GM21576 (cell line): ENCODE measurements at regions not wholly inside any gene's neighbourhood (a gene's known extent, or its start where the extent isn't known, plus 50 kb on each side); places are given as distances from the start of the nearest gene placed in this dataset.

Experiments
- ATAC-seq: cut with Tn5 transposase; IDR thresholded peaks from one replicate; pipeline ENCODE4 v1.9.1; 2021; ENCODE audit warnings: mild to moderate bottlenecking, moderate library complexity; ENCODE audit not compliant: unreplicated experiment

DNA sequence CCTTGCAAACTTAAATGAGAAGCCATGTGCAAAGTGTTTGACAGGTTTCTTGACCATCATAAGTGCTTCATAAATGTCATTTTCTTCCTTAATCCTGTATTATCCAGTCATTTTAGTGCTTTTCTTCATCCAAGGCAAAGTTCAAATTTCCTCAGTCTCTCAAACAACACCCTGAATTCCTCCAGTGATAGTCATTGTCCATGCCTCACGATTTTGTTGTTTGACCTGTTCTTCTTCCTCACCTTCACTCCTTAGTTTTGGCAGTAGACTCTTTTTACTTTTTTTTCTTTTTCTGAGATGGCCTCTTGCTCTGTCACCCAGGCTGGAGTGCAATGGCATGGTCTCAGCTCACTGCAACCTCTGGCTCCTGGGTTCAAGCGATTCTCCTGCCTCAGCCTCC, 1257.3 kb downstream of the FAM181B start:
- no peak for ATAC-seq

- no peak for ATAC-seq
Observed at GRCh38 chr11:81472646-81473045, 1261.0 kb downstream of the FAM181B start.

DNA sequence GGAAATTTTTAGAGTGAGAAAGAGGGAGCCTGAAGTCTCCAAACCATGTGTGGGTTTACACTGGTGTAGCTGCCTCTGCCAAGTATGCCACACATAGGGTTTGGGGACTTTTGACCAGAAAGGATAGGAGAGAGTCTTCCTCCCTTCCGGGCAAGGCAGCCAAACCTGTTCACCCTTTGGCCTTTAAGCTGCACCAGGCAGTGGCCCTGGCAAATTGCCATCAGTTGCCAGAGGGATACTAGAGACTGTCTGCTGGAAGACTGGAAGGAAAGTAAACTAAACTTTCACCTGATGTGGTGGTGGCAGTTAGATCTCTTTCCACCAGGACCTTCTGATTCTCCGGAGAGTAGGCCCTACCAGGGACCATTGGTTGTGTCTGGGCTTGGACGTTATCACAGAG, 1263.2 kb downstream of the FAM181B start:
- no peak for ATAC-seq

GRCh38 chr11:81459766-81460306, 1273.8 kb downstream of the FAM181B start:
- ATAC-seq, result no peak

- no peak for ATAC-seq
Observed at GRCh38 chr11:81449588-81450156, 1284.0 kb downstream of the FAM181B start.

GRCh38 chr11:81444297-81444696, 1289.4 kb downstream of the FAM181B start:
- ATAC-seq, result no peak

GRCh38 chr11:81432333-81432732, 1301.3 kb downstream of the FAM181B start:
- ATAC-seq, result no peak

DNA sequence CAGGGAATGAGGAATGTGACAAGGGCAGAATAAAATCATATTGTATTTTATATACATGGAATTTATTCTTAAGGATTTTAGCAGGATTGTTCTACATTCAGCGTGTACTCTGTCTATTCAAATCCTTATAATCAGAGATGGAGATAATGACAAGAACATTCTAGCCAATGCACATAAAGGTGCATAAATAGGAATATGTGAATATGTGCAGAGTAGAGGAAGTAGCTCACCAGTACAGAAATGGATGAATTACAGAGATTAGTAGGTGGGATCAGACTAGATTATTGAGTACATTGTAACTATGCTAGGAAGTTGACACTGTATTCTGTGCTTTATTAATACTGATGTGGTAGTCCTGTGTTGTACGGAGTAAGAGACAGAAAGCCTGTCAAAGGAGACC, 1308.8 kb downstream of the FAM181B start:
- ATAC-seq, result no peak

DNA sequence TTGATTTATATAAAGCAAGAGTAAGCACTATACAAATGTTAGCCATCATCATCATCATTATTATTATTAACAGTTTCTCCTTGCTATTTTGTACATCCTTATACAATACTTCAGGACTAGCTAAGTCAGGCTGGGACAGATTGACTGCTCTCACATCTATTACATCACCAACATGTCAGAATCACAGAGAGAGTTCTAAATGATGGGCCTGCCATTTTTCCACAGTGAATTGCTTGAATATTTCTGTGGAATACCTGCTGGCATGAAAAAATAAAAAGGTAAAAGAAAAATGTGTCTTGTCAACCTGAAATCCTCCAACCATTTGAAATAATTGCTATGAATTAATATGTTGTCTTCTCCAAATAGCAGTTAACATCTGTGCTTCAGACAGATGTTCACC, 1311.3 kb downstream of the FAM181B start:
- no peak for ATAC-seq

- ATAC-seq, result no peak
Observed at GRCh38 chr11:81421251-81421860, 1312.3 kb downstream of the FAM181B start.

- ATAC-seq, result no peak
Observed at GRCh38 chr11:81420668-81421250, 1312.9 kb downstream of the FAM181B start.

DNA sequence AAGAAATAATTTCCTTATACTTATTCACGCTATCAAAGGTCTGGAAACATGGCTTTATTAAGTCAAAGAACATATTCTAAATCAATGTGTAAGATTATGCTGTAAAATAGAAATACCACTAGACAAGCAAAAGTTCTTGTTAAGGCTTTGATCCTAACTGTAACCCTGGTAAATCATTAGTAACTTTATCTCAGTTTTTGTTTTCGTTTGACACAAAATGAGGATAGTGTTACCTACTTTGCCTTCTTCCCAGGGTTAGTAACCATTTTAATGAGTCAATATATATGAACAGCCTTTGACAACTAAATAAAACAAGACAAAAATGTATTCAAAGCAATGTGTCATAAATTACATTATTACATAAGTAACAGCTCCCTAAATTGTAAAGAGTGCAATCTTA, 1336.3 kb downstream of the FAM181B start:
- ATAC-seq, result no peak

GRCh38 chr11:81394311-81394710, 1339.4 kb downstream of the FAM181B start:
- ATAC-seq, result no peak

- no peak for ATAC-seq
Observed at GRCh38 chr11:81388326-81388725, 1345.3 kb downstream of the FAM181B start.

- no peak for ATAC-seq
Observed at GRCh38 chr11:81380395-81380794, 1353.3 kb downstream of the FAM181B start.

- ATAC-seq, result no peak
Observed at GRCh38 chr11:81377418-81377817, 1356.2 kb downstream of the FAM181B start.

DNA sequence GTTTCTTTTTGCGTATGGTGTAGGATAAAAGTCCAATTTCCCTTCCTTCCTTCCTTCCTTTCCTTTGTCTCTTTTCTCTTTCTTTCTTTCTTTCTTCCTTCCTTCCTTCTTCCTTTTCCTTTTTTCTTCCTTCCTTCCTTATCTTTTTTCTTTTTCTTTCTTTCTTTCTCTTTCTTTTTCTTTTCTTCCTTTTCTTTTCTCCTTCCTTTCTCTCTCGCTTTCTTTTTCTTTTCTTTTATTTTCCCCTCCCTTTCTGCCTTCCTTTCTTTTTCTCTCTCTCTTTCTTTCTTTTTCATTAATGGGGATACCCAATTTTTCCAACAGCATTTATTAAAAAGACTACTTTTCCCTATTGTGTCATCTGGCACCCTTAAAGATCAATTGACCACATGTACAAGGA, 1359.7 kb downstream of the FAM181B start:
- ATAC-seq, result no peak

DNA sequence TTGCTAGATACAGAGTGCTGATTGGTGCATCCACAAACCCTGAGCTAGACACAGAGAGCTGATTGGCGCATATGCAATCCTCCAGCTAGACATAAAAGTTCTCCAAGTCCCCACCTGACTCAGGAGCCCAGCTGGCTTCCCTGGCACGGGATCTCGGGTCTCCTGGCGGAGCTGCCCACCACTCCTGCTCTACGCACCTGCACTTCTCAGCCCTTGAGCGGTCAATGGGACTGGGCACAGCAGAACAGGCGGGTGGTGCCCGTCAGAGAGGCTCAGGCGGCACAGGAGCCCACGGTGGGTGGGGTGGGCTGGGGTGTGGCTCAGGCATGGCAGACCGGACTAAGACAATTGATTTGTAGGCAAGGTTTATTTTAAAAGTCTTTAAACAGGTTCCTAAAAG, 1365.5 kb downstream of the FAM181B start:
- no peak for ATAC-seq

DNA sequence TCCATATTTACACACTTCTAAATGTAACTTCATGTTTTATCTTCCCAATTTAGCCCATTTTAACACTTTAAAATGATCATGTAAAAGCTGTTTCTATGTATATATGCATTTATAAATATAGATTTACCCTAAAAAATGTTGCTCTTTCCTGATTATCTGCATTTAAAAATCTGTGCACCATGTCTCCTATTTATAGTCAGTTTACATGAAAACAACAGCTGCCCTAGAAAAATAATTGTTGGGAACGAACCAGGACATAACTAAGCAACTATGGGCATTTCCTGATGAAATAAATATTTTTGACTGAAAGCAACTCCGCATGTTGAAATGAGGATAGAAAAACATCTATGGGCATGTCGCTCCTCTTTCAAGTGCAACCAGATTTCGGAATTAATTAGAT, 1368.2 kb downstream of the FAM181B start:
- no peak for ATAC-seq

DNA sequence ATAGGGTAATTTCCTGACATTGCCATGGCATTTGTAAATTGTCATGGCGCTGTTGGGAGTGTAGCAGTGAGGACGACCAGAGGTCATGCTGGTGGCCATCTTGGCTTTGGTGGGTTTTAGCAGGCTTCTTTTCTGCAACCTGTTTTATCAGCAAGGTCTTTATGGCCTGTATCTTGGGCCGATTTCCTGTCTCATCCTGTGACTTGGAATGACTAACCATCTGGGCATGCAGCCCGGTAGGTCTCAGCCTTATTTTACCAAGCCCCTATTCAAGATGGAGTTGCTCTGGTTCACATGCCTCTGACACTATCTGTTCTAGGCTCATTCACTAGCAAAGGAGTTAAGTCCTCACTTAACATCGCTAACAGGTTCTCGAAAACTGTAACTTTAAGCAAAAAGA, 1374.2 kb downstream of the FAM181B start:
- no peak for ATAC-seq

DNA sequence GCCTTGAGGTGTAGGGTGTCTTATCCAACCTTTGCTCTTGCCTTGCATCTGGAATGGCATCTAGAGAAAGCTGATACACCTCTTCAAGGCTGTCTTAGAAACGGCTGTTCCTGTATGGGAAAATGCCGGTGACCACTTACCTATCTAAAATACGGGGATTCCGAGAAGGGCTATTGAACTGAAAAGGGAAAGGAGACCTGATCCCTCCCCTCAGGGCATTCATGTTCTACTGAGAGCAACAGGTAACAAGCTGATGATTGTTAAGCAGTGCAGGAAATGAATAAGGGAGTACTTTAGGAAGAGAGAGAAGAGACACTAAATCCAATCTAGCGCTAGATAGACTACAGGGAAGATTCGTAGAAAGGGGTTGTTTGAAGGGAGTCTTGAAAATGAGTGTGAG, 1388.1 kb downstream of the FAM181B start:
- ATAC-seq, result no peak

DNA sequence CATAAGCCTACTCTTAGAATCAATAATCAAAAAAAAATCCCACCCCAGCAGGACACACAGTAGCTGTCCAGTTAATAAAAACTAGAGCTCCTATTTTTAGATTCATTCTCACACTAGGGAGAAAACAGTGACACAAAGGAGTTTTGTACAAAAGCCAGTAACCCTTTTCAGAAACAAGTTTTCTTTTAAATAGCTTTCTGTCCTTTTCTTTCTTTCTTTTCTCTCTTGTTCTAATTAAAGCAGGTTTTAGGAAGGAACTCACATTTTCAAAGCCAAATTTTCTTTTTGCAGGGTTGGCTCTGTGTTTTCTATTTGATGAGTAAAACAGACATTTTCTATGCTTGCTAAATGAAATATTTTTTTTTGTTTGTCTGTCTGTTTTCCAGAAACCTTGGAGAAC, 1390.7 kb downstream of the FAM181B start:
- ATAC-seq, result no peak
